ENCODE measurements at regions not wholly inside any gene's neighbourhood (a gene's known extent, or its start where the extent isn't known, plus 50 kb on each side); places are given as distances from the start of the nearest gene placed in this dataset.

GRCh38 chr13:33940256-33940655 is 122.3 kb downstream of the RFC3 start:
- no peak for TF ChIP-seq POLR2A (IDR thresholded peaks at IDR 0.05)
- no peak for TF ChIP-seq CTCF (IDR thresholded peaks at IDR 0.05)
